GM04504 (cell line): ENCODE measurements at regions not wholly inside any gene's neighbourhood (a gene's known extent, or its start where the extent isn't known, plus 50 kb on each side); places are given as distances from the start of the nearest gene placed in this dataset.

Experiments used
- DNase-seq: peaks from one replicate; pipeline ENCODE4 v3.0.0-alpha.2; 2012; ENCODE audit warnings: low read depth

GRCh38 chr2:103276869-103277268 is 515.0 kb downstream of the TMEM182 start:
- no peak for DNase-seq

GRCh38 chr2:103284750-103285149 is 522.9 kb downstream of the TMEM182 start:
- DNase-seq = no peak

- DNase-seq = no peak
These were observed 523.5 kb downstream of the TMEM182 start for GRCh38 chr2:103285354-103285753.

- DNase-seq = no peak
These were observed 525.9 kb downstream of the TMEM182 start for GRCh38 chr2:103287746-103288145.

GRCh38 chr2:103288696-103289095 is 526.9 kb downstream of the TMEM182 start:
- DNase-seq = no peak

GRCh38 chr2:103289105-103289725 is 527.4 kb downstream of the TMEM182 start:
- no peak for DNase-seq

- DNase-seq = no peak
These were observed 530.7 kb downstream of the TMEM182 start for GRCh38 chr2:103292573-103292972.

- no peak for DNase-seq
These were observed 531.4 kb downstream of the TMEM182 start for GRCh38 chr2:103293067-103293741.

GRCh38 chr2:103293742-103294077 is 531.9 kb downstream of the TMEM182 start:
- DNase-seq = no peak

- no peak for DNase-seq
These were observed 532.6 kb downstream of the TMEM182 start for GRCh38 chr2:103294420-103294819.

- no peak for DNase-seq
These were observed 533.8 kb downstream of the TMEM182 start for GRCh38 chr2:103295591-103295990.

- no peak for DNase-seq
These were observed 562.8 kb downstream of the TMEM182 start for GRCh38 chr2:103324671-103325070.

GRCh38 chr2:103327386-103327785 is 565.6 kb downstream of the TMEM182 start:
- no peak for DNase-seq

GRCh38 chr2:103327966-103328365 is 566.1 kb downstream of the TMEM182 start:
- no peak for DNase-seq

- DNase-seq = no peak
These were observed 573.6 kb downstream of the TMEM182 start for GRCh38 chr2:103335403-103335802.

GRCh38 chr2:103338819-103339218 is 577.0 kb downstream of the TMEM182 start:
- no peak for DNase-seq

- no peak for DNase-seq
These were observed 584.9 kb downstream of the TMEM182 start for GRCh38 chr2:103346780-103347179.

GRCh38 chr2:103353774-103354173 is 591.9 kb downstream of the TMEM182 start:
- DNase-seq = no peak

- DNase-seq = no peak
These were observed 593.5 kb downstream of the TMEM182 start for GRCh38 chr2:103355287-103355686.

- no peak for DNase-seq
These were observed 599.9 kb downstream of the TMEM182 start for GRCh38 chr2:103361712-103362111.

- no peak for DNase-seq
These were observed 601.8 kb downstream of the TMEM182 start for GRCh38 chr2:103363639-103364038.

- no peak for DNase-seq
These were observed 602.3 kb downstream of the TMEM182 start for GRCh38 chr2:103364177-103364576.

- no peak for DNase-seq
These were observed 603.2 kb downstream of the TMEM182 start for GRCh38 chr2:103365071-103365470.

- no peak for DNase-seq
These were observed 606.0 kb downstream of the TMEM182 start for GRCh38 chr2:103367877-103368276.
